ENCODE measurements at regions not wholly inside any gene's neighbourhood (a gene's known extent, or its start where the extent isn't known, plus 50 kb on each side); places are given as distances from the start of the nearest gene placed in this dataset.

DNA sequence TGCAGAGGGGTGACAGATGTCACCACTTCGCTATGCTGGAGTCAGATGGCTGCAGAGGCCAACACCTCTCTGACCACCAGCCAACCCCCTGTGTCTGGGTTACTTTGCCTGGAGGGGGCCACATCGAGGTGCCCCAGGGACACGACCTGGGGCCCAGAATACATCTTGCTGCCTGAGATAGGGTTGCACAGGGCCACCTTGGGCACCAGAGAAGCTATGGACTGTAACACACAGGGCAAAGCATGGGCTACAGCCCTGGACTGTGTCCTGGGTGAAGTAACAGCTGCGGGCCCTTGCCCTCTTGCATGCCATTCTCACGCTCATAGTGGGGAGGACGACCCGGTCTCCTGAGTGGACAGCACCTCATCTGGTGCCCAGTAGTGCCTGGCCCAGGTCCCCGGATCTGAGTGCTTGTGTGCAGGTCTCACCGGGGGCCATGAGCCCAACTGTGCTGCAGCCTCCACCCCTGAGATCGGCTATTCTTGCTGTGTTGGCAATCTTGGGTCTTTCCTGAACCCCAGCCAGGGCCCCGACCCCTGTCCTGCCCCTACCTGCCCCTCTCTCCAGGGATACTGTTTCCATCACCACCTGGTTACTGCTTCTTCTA is 115.2 kb upstream of the GDF10 start:
- Mint-ChIP-seq H3K4me1 (peaks cover 4% of the 10 kb centered on the region), H3K27me3 (no peaks in the 10 kb centered on the region), H3K9me3 (no peaks in the 10 kb centered on the region), H3K27ac (ENCODE audit: low read depth) (no peak overlapping the region), H3K36me3 (ENCODE audit: insufficient read depth) (no peaks in the 10 kb centered on the region), H3K4me3 (no peak overlapping the region)
- ATAC-seq (replicated peaks; ENCODE audit: extremely low read depth, poor library complexity, severe bottlenecking) (no peak), DNase-seq (ENCODE audit: low spot score in 2 of 2) (no peak)

DNA sequence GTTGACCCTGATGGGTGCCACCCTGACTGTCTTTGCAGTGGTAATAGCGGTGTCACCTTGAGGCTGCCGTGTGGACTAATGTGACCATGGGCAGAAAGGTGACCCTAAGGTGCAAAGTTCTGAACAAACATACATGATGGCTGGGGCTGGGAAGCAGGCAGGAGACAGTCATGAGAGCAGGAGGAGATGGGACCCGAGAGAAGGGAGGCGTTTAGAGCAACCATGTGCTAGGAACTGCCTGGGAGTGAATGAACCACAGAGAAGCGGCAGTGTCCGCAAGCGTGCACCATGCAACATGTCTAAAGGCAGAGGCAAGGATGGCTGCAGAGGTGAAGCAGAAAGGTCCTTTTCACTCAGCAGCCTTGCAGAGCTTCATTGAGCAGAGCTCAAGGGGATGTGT is 113.1 kb upstream of the GDF10 start:
- DNase-seq (ENCODE audit: low spot score in 2 of 2) (no peak), ATAC-seq (replicated peaks; ENCODE audit: extremely low read depth, poor library complexity, severe bottlenecking) (no peak)
- H3K27me3 Mint-ChIP-seq: no peaks in the 10 kb centered on the region
- H3K27ac Mint-ChIP-seq (ENCODE audit: low read depth): no peak overlapping the region
- no peaks in the 10 kb centered on the region for H3K9me3 Mint-ChIP-seq
- H3K36me3 Mint-ChIP-seq (ENCODE audit: insufficient read depth): no peaks in the 10 kb centered on the region
- H3K4me1 Mint-ChIP-seq: peaks cover 4% of the 10 kb centered on the region
- no peak overlapping the region for H3K4me3 Mint-ChIP-seq

DNA sequence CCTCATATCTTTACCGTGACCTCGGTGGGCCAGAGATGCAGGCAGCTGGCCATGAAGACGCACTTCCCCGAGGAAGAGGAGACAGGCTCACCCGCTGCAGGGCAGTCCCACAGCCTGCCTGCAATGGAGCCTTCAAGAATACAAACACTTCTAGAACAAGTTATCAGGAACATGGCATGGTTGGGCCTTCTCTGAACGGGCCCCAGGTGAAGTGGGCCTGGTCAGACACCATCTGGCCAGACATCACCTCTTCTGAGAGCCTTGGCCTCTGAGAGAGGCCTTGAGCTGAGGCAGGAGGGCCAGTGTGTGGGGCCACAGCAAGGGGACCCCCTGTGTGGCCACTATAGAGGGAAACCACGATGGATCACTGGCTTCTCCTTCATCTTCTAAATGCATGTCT is 112.4 kb upstream of the GDF10 start:
- Mint-ChIP-seq H3K4me3 (no peak overlapping the region), H3K27ac (ENCODE audit: low read depth) (no peak overlapping the region), H3K36me3 (ENCODE audit: insufficient read depth) (no peaks in the 10 kb centered on the region), H3K4me1 (peaks cover 4% of the 10 kb centered on the region), H3K27me3 (no peaks in the 10 kb centered on the region), H3K9me3 (no peaks in the 10 kb centered on the region)
- no peak for DNase-seq (ENCODE audit: low spot score in 2 of 2)
- ATAC-seq (replicated peaks; ENCODE audit: extremely low read depth, poor library complexity, severe bottlenecking): no peak

DNA sequence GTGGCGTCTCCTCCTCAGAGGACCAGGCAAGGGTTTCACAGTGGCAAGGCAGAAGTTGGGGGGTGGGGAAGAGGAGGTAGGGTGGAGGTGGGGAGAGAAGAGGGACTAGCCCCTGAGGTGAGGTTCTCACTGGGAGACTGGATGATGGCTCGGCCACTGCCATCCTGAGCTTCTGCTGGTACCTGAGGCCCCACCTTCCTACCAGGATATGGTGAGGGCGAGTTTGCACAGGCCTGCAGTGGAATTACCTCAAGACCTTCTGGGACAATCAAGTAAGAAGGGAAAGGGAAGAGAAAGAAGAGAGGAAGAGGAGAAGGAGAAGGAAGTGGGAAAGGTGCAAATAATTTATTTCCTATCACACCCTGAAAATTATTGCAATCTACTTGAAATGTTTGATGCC is 111.8 kb upstream of the GDF10 start:
- no peaks in the 10 kb centered on the region for H3K9me3 Mint-ChIP-seq
- no peak overlapping the region for H3K4me3 Mint-ChIP-seq
- ATAC-seq (replicated peaks; ENCODE audit: extremely low read depth, poor library complexity, severe bottlenecking) (no peak), DNase-seq (ENCODE audit: low spot score in 2 of 2) (no peak)
- no peak overlapping the region for H3K27ac Mint-ChIP-seq (ENCODE audit: low read depth)
- peaks cover 4% of the 10 kb centered on the region for H3K4me1 Mint-ChIP-seq
- no peaks in the 10 kb centered on the region for H3K36me3 Mint-ChIP-seq (ENCODE audit: insufficient read depth)
- no peaks in the 10 kb centered on the region for H3K27me3 Mint-ChIP-seq

DNA sequence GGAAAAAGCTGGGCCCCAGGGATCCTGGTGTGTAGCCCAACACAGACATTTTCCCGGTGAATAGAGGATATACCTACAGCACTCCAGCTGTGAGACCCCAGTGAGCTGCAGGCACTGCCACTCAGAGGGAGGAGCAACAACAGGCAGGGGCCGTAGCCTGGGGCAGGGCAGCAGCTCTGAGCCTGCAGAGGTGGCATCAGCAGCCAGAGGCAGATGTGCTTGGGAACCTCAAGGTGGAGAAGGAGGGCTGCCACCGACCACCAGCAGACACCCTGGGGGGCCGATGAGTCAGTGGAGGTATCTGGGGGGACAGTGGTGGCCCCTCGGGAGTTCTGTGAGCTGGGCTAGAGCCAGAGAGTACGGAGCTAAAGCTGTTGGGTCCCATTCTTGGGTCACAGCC is 110.2 kb upstream of the GDF10 start:
- no peaks in the 10 kb centered on the region for H3K36me3 Mint-ChIP-seq (ENCODE audit: insufficient read depth)
- H3K4me1 Mint-ChIP-seq: peaks cover 4% of the 10 kb centered on the region
- no peak overlapping the region for H3K27ac Mint-ChIP-seq (ENCODE audit: low read depth)
- ATAC-seq (replicated peaks; ENCODE audit: extremely low read depth, poor library complexity, severe bottlenecking): no peak
- no peaks in the 10 kb centered on the region for H3K9me3 Mint-ChIP-seq
- H3K4me3 Mint-ChIP-seq: no peak overlapping the region
- no peak for DNase-seq (ENCODE audit: low spot score in 2 of 2)
- H3K27me3 Mint-ChIP-seq: no peaks in the 10 kb centered on the region

DNA sequence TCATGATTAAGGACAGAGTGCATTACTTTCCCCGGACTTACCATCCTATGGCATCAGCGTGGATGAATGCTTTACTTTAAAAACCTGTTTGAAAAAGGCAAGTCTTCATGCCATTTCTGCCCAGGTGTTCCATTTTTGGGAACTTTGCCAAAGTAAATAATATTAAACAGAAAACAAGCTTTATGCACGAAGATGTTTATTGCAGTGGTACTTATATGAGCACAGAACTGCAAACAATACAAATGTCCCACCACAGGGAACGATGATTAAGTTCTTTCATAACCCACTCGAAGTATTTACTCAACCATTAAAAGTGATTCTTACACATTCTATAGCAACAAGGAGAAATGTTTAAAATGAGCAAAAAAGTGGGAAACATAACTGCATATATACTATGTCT is 109.7 kb upstream of the GDF10 start:
- no peak for ATAC-seq (replicated peaks; ENCODE audit: extremely low read depth, poor library complexity, severe bottlenecking)
- no peak for DNase-seq (ENCODE audit: low spot score in 2 of 2)
- Mint-ChIP-seq H3K4me3 (no peak overlapping the region), H3K27ac (ENCODE audit: low read depth) (no peak overlapping the region), H3K36me3 (ENCODE audit: insufficient read depth) (no peaks in the 10 kb centered on the region), H3K4me1 (peaks cover 4% of the 10 kb centered on the region), H3K27me3 (no peaks in the 10 kb centered on the region), H3K9me3 (no peaks in the 10 kb centered on the region)

DNA sequence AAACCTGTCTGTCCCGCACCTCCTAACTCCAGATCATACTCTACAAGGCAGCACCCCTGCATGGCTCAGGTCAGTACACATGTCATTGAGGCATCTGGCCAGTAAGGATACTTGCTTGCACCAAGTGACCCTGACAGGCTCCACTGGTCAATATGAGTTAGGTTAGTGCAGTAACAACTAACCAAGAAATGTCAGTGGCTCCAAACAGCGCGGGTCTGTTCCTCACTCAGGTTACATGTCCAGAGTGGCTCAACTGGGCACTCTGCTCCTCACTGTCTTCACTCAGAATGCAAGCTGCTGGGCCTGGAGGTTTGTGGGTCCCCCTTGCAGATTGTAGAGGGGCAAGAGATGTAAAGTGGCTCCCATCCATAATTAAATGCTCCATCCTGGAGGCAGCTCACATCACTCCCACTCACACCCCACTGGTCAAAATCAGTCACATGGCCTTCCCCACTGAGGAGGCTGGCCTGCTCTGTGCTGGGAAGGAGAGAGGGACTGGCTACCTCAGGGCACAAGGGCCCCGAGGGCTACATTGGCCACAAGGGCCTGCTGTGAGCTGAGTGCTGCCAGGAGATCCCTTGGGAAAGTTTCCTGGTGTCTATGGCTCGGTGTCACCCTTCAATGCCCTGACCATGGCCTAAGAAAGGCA is 109.1 kb upstream of the GDF10 start:
- Mint-ChIP-seq H3K27ac (ENCODE audit: low read depth) (no peak overlapping the region), H3K36me3 (ENCODE audit: insufficient read depth) (no peaks in the 10 kb centered on the region), H3K4me3 (no peak overlapping the region), H3K27me3 (no peaks in the 10 kb centered on the region), H3K4me1 (peaks cover 4% of the 10 kb centered on the region), H3K9me3 (no peaks in the 10 kb centered on the region)
- DNase-seq (ENCODE audit: low spot score in 2 of 2): no peak
- no peak for ATAC-seq (replicated peaks; ENCODE audit: extremely low read depth, poor library complexity, severe bottlenecking)

DNA sequence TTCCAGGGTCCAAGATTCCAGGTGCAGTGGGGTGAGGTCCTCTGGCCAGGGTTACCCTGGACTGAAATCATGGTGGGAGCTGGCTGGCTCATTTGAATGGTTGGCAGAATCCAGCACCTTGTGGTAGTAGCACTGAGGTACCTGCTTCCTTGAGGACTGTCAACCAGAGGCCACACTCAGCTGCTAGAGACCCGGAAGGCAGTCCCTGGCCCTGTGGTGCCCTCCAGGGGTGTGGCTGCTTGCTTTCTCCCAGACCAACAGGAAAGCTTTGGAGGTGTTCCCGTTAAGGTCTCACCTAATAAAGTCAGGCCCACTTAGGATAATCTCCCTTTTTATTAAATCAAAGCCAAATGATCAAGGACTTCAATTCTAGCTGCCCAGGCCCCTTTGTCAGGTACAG is 107.7 kb upstream of the GDF10 start:
- Mint-ChIP-seq H3K27ac (ENCODE audit: low read depth) (no peak overlapping the region), H3K4me1 (peaks cover 4% of the 10 kb centered on the region), H3K4me3 (no peak overlapping the region), H3K9me3 (no peaks in the 10 kb centered on the region), H3K36me3 (ENCODE audit: insufficient read depth) (no peaks in the 10 kb centered on the region), H3K27me3 (no peaks in the 10 kb centered on the region)
- no peak for DNase-seq (ENCODE audit: low spot score in 2 of 2)
- no peak for ATAC-seq (replicated peaks; ENCODE audit: extremely low read depth, poor library complexity, severe bottlenecking)

DNA sequence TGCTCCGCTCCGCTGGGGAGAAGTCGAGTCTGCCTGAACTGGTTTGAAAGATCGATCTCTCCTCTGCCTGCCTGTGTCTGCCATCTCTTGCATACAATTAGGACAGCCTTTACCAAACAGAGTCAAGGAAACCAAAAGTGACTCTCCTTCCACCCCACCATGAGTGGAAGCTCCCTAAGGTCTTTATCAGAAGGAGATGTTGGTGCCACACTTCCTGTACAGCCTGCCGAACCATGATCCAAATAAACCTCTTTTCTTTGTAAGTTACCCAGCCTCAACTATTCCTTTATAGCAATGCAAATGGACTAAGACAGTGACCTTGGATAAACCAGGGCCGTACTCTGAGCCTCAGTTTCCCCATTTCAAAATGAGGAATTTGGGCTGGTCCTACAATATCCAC is 106.3 kb upstream of the GDF10 start:
- Mint-ChIP-seq H3K9me3 (no peaks in the 10 kb centered on the region), H3K27ac (ENCODE audit: low read depth) (no peak overlapping the region), H3K36me3 (ENCODE audit: insufficient read depth) (no peaks in the 10 kb centered on the region)

DNA sequence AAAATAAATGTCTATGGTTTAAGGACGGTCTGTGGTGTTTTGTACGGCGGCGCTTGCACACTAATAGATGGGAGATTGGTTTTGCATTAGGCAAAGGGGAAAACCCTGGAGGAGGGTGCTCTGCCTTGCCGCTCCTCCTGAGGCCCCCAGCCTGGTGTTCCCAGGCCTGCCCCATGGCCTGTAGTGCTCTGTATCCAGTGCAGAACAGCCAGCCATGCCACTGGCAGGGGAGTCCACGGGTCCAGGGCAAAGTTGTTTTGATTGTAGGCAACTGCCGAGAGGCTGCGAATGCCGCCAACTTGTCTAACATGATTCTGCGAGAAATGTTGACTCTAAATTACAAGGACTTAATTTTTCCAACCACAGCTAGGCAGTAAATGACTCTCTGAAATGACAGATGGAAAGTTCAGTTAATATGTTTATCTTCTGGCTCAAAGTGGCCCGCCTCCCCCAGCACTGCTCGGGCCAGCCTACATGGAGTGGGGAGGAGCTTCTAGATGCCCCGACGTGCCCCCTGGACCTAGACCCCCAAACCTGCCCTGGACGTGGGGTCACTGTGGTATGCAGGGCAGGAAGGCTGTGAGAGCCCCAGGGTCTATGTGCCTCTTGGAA is 104.6 kb upstream of the GDF10 start:
- Mint-ChIP-seq H3K4me3 (no peak overlapping the region), H3K36me3 (ENCODE audit: insufficient read depth) (no peaks in the 10 kb centered on the region), H3K9me3 (peaks cover under 1% of the 10 kb centered on the region), H3K27ac (ENCODE audit: low read depth) (no peak overlapping the region), H3K4me1 (no peaks in the 10 kb centered on the region), H3K27me3 (no peaks in the 10 kb centered on the region)
- ATAC-seq (replicated peaks; ENCODE audit: extremely low read depth, poor library complexity, severe bottlenecking): no peak
- DNase-seq (ENCODE audit: low spot score in 2 of 2): no peak

More for the DNA sequence above, 106.3 kb upstream of the GDF10 start:
- Mint-ChIP-seq H3K27me3 (no peaks in the 10 kb centered on the region), H3K4me1 (peaks cover 4% of the 10 kb centered on the region), H3K4me3 (no peak overlapping the region)
- ATAC-seq (replicated peaks; ENCODE audit: extremely low read depth, poor library complexity, severe bottlenecking) (no peak), DNase-seq (ENCODE audit: low spot score in 2 of 2) (no peak)

DNA sequence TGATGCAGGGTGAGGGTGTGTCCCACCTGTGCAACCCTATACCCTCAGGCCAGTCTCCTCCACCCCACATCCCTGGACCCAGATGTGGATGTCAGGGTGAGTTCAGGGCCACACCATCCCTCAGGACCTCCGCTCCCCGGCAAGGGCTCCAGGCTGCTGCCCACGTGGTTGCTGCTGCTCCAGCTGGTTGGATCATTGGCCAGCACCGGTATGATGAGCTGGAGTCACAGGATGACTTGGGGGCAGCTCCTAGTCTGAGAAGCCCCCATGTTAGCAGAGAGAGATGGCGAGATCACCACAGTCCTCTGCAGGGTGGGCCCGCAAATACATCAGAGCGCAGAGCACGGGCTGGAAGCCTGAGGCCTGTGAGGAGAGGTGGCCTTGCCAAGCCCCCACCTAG is 103.3 kb upstream of the GDF10 start:
- H3K27me3 Mint-ChIP-seq: no peaks in the 10 kb centered on the region
- no peak for ATAC-seq (replicated peaks; ENCODE audit: extremely low read depth, poor library complexity, severe bottlenecking)
- H3K27ac Mint-ChIP-seq (ENCODE audit: low read depth): no peak overlapping the region
- H3K4me3 Mint-ChIP-seq: no peak overlapping the region
- no peaks in the 10 kb centered on the region for H3K36me3 Mint-ChIP-seq (ENCODE audit: insufficient read depth)
- DNase-seq (ENCODE audit: low spot score in 2 of 2): no peak
- H3K9me3 Mint-ChIP-seq: peaks cover 9% of the 10 kb centered on the region
- H3K4me1 Mint-ChIP-seq: no peaks in the 10 kb centered on the region

DNA sequence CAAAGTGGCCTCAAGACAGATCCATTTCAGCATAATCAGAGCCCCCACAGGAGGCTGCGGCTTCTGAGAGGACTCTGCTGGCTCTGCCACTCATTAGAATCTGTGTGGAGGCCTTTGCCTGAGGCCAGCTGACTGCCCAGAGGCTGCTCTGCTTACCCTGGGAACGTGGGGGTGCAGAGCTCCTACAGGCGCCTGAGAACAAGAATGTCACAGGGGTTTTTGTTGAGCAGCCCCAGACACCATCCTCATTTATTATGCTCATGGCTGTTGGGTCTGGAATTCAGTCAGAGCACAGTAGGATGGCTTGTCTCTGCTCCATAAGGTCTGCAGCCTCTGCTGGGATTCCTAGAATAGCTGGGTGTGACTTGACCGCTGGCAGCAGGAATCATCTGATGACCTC is 101.8 kb upstream of the GDF10 start:
- H3K36me3 Mint-ChIP-seq (ENCODE audit: insufficient read depth): no peaks in the 10 kb centered on the region
- no peak overlapping the region for H3K4me3 Mint-ChIP-seq
- DNase-seq (ENCODE audit: low spot score in 2 of 2) (no peak), ATAC-seq (replicated peaks; ENCODE audit: extremely low read depth, poor library complexity, severe bottlenecking) (no peak)
- no peak overlapping the region for H3K27ac Mint-ChIP-seq (ENCODE audit: low read depth)
- H3K27me3 Mint-ChIP-seq: no peaks in the 10 kb centered on the region
- H3K4me1 Mint-ChIP-seq: no peaks in the 10 kb centered on the region
- peaks cover 9% of the 10 kb centered on the region for H3K9me3 Mint-ChIP-seq

DNA sequence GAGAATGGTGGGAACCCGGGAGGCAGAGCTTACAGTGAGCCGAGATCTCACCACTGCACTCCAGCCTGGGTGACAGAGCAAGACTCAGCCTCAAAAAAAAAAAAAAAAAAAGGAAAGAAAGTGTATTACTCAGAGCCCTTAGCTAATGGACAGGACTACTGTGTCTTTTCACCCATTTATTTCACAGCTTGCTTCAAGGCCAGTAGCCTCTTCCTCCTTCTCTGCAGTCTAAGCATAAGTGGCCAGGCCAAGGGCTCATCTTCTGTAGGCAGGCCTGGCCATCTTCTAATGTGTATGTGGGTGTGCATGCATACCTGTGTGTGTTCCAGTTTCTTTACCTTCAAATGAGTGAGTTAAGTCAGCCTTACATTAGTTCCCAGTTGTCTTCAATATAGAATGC is 94.8 kb upstream of the GDF10 start:
- Mint-ChIP-seq H3K9me3 (peaks cover 9% of the 10 kb centered on the region), H3K27ac (ENCODE audit: low read depth) (no peak overlapping the region), H3K4me1 (peaks cover 37% of the 10 kb centered on the region), H3K4me3 (no peak overlapping the region), H3K36me3 (ENCODE audit: insufficient read depth) (peaks cover 1% of the 10 kb centered on the region), H3K27me3 (no peaks in the 10 kb centered on the region)
- DNase-seq (ENCODE audit: low spot score in 2 of 2) (no peak), ATAC-seq (replicated peaks; ENCODE audit: extremely low read depth, poor library complexity, severe bottlenecking) (no peak)
